ENCODE measurements at regions not wholly inside any gene's neighbourhood (a gene's known extent, or its start where the extent isn't known, plus 50 kb on each side); places are given as distances from the start of the nearest gene placed in this dataset.

- Histone ChIP-seq H3K4me2 (ENCODE audit: low read length) (no peak overlapping the region), H3K27ac (no peak overlapping the region), H3K9me3 (ENCODE audit: control insufficient read depth, low read length) (no peaks in the 10 kb centered on the region), H3K36me3 (ENCODE audit: control insufficient read depth, insufficient read depth, low read length) (no peaks in the 10 kb centered on the region), H3K9ac (no peak overlapping the region), H3K79me2 (no peaks in the 10 kb centered on the region), H3K4me1 (no peaks in the 10 kb centered on the region), H3K27me3 (ENCODE audit: control insufficient read depth, insufficient read depth, low read length) (no peaks in the 10 kb centered on the region), H3K4me3 (ENCODE audit: low read depth, low read length) (no peak overlapping the region), H2AFZ (no peak overlapping the region)
- TF ChIP-seq CTCF (IDR thresholded peaks at IDR 0.05): no peak
Observed at GRCh38 chr22:44412136-44412731, 85.8 kb downstream of the RTL6 start.

GRCh38 chr22:44411226-44412135 lies 86.6 kb downstream of the RTL6 start:
- Histone ChIP-seq H3K27me3 (ENCODE audit: control insufficient read depth, insufficient read depth, low read length) (no peaks in the 10 kb centered on the region), H3K4me3 (ENCODE audit: low read depth, low read length) (no peak overlapping the region), H2AFZ (no peak overlapping the region), H3K9ac (no peak overlapping the region), H3K27ac (no peak overlapping the region), H3K79me2 (no peaks in the 10 kb centered on the region), H3K4me1 (no peaks in the 10 kb centered on the region), H3K9me3 (ENCODE audit: control insufficient read depth, low read length) (no peaks in the 10 kb centered on the region), H3K4me2 (ENCODE audit: low read length) (no peak overlapping the region), H3K36me3 (ENCODE audit: control insufficient read depth, insufficient read depth, low read length) (no peaks in the 10 kb centered on the region)
- no peak for TF ChIP-seq CTCF (IDR thresholded peaks at IDR 0.05)

GRCh38 chr22:44410451-44410991 lies 87.5 kb downstream of the RTL6 start:
- H3K27ac ChIP-seq: no peak overlapping the region
- no peaks in the 10 kb centered on the region for H3K36me3 ChIP-seq (ENCODE audit: control insufficient read depth, insufficient read depth, low read length)
- no peak overlapping the region for H2AFZ ChIP-seq
- no peaks in the 10 kb centered on the region for H3K79me2 ChIP-seq
- no peak overlapping the region for H3K4me3 ChIP-seq (ENCODE audit: low read depth, low read length)
- no peak overlapping the region for H3K4me2 ChIP-seq (ENCODE audit: low read length)
- no peaks in the 10 kb centered on the region for H3K4me1 ChIP-seq
- TF ChIP-seq CTCF (IDR thresholded peaks at IDR 0.05): no peak
- H3K9ac ChIP-seq: no peak overlapping the region
- no peaks in the 10 kb centered on the region for H3K9me3 ChIP-seq (ENCODE audit: control insufficient read depth, low read length)
- H3K27me3 ChIP-seq (ENCODE audit: control insufficient read depth, insufficient read depth, low read length): no peaks in the 10 kb centered on the region

GRCh38 chr22:44409974-44410316 lies 88.1 kb downstream of the RTL6 start:
- Histone ChIP-seq H2AFZ (no peak overlapping the region), H3K36me3 (ENCODE audit: control insufficient read depth, insufficient read depth, low read length) (no peaks in the 10 kb centered on the region), H3K27me3 (ENCODE audit: control insufficient read depth, insufficient read depth, low read length) (no peaks in the 10 kb centered on the region), H3K9ac (no peak overlapping the region), H3K79me2 (no peaks in the 10 kb centered on the region), H3K4me1 (no peaks in the 10 kb centered on the region), H3K27ac (no peak overlapping the region), H3K9me3 (ENCODE audit: control insufficient read depth, low read length) (no peaks in the 10 kb centered on the region), H3K4me3 (ENCODE audit: low read depth, low read length) (no peak overlapping the region), H3K4me2 (ENCODE audit: low read length) (no peak overlapping the region)
- no peak for TF ChIP-seq CTCF (IDR thresholded peaks at IDR 0.05)

Data from parathyroid adenoma (tissue), 2 donors.